Esophagus squamous epithelium (tissue), 5 donors: ENCODE measurements at regions not wholly inside any gene's neighbourhood (a gene's known extent, or its start where the extent isn't known, plus 50 kb on each side); places are given as distances from the start of the nearest gene placed in this dataset.

ENCODE experiments used
- DNase-seq: peaks from one replicate; lab custom pipeline; 2025; lab: John Stamatoyannopoulos, UW
- H3K27ac ChIP-seq, 4 donors: fragments of 200-600 bp; sonication (generic); one replicate each; pipeline ENCODE4 v1.5.1; 2016 to 2019; ENCODE audit warnings: mild to moderate bottlenecking in 1 of 4
- H3K27me3 ChIP-seq, 4 donors: fragments of 200-600 bp; sonication (generic); 1 replicate in 3 of 4; 2 replicates in 1 of 4; pipeline versions ENCODE4 v1.5.1 to v1.6.0; 2017 to 2021; ENCODE audit warnings: antibody characterized with exemption in 1 of 4
- H3K36me3 ChIP-seq, 3 donors: fragments of 200-600 bp; sonication (generic); one replicate each; pipeline ENCODE4 v1.5.1; 2016 to 2019
- H3K4me1 ChIP-seq, 3 donors: fragments of 200-600 bp; sonication (generic); one replicate each; pipeline ENCODE4 v1.5.1; 2017 to 2019
- H3K4me3 ChIP-seq, 4 donors: fragments of 200-600 bp; sonication (generic); 1 replicate in 3 of 4; 2 replicates in 1 of 4; pipeline ENCODE4 v1.5.1; 2016 to 2019; ENCODE audit warnings: mild to moderate bottlenecking in 2 of 4, moderate library complexity in 1 of 4
- H3K9me3 ChIP-seq, 3 donors: fragments of 200-600 bp; sonication (generic); one replicate each; pipeline ENCODE4 v1.5.1; 2016 to 2019
- POLR2A ChIP-seq, 4 donors: fragments of 450-650 bp; IDR thresholded peaks; one replicate each; pipeline ENCODE4 v1.6.1; 2017; ENCODE audit warnings: antibody characterized with exemption in 4 of 4, mild to moderate bottlenecking in 4 of 4, moderate library complexity in 3 of 4
- WGBS, 2 donors: methylation state at CpG; one replicate each; pipeline ENCODE4 v1.1.5; 2018; 5-methylcytosine and 5-hydroxymethylcytosine counted together
- intact Hi-C: fragments of 100-400 bp; cut with DNase I; formaldehyde crosslinking; loops from one replicate; pipeline ENCODE4 v1.15.0; 2022
- TF ChIP-seq, protein P1 (sequence below), 6 experiments: fragments of 450-650 bp in 4 of 6; fragments of 200-600 bp in 2 of 6; sonication (generic) in 2 of 6; IDR thresholded peaks; one replicate each; pipeline ENCODE4 v1.5.1; 2016 to 2019; ENCODE audit warnings: antibody characterized with exemption in 6 of 6, mild to moderate bottlenecking in 4 of 6, moderate library complexity in 4 of 6
- donor health status: DM: yes; HTN: yes; CAD: no.

DNA sequence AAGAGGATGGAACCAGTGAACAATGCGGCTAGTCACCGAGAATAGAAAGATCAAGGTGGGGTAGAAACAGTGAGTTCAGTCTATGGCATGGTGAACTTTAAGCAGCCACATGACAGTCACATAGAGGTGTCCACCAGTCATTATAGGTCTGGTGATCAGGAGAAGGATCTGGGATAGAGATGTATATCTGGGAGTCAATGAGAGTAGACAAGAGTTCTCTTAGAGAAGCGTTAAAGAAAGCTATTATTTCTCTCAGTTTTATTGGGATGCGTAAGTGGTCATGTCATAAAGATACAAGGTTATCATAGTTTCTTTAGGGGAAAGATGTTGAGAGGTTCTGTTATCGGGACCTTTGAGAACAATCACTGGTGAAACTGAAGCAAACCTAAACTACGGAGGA, 136.1 kb upstream of the SLC38A2 start:
- no peaks in the 10 kb centered on the region for H3K27me3 ChIP-seq
- intact Hi-C loops: no loop called here
- no peak overlapping the region for H3K27ac ChIP-seq
- no peak overlapping the region for H3K4me3 ChIP-seq
- TF ChIP-seq POLR2A (IDR thresholded peaks at IDR 0.05): no peak
- TF ChIP-seq, protein P1, sequence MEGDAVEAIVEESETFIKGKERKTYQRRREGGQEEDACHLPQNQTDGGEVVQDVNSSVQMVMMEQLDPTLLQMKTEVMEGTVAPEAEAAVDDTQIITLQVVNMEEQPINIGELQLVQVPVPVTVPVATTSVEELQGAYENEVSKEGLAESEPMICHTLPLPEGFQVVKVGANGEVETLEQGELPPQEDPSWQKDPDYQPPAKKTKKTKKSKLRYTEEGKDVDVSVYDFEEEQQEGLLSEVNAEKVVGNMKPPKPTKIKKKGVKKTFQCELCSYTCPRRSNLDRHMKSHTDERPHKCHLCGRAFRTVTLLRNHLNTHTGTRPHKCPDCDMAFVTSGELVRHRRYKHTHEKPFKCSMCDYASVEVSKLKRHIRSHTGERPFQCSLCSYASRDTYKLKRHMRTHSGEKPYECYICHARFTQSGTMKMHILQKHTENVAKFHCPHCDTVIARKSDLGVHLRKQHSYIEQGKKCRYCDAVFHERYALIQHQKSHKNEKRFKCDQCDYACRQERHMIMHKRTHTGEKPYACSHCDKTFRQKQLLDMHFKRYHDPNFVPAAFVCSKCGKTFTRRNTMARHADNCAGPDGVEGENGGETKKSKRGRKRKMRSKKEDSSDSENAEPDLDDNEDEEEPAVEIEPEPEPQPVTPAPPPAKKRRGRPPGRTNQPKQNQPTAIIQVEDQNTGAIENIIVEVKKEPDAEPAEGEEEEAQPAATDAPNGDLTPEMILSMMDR (IDR thresholded peaks at IDR 0.05): no peak
- H3K9me3 ChIP-seq: peaks cover 0 to 25% (median 4%) of the 10 kb centered on the region in 3 donors
- no peaks in the 10 kb centered on the region for H3K4me1 ChIP-seq
- no peaks in the 10 kb centered on the region for H3K36me3 ChIP-seq
- whole genome bisulfite sequencing, 2 donors: 92 to 98% methylated on average over 6 of the region's 6 CpGs
- no peak for DNase-seq

DNA sequence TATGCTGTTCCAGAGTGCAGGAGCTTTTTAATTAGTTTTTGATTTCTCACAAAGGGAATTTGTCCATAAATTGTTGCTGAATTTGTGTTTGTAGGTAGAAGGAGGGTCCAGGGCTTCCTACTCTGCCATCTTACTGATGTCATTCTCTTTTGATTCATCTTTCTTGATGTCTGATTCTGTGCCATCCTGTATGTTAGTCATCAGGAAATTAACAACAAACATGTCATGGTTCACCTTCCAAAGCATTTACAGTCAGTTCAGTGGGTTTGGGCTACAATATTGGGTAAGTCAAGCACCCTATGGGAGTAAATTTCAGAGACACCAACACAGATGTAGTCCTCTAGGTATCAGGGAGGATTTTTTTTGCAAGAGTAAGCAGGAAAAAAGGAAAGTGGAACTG, 135.2 kb upstream of the SLC38A2 start:
- no peaks in the 10 kb centered on the region for H3K4me1 ChIP-seq
- DNase-seq: no peak
- no peak for TF ChIP-seq POLR2A (IDR thresholded peaks at IDR 0.05)
- TF ChIP-seq, protein P1 (IDR thresholded peaks at IDR 0.05): no peak
- no peaks in the 10 kb centered on the region for H3K36me3 ChIP-seq
- H3K27me3 ChIP-seq: no peaks in the 10 kb centered on the region
- intact Hi-C loops: no loop called here
- peaks cover 0 to 25% (median 4%) of the 10 kb centered on the region in 3 donors for H3K9me3 ChIP-seq
- no peak overlapping the region for H3K27ac ChIP-seq
- no peak overlapping the region for H3K4me3 ChIP-seq

DNA sequence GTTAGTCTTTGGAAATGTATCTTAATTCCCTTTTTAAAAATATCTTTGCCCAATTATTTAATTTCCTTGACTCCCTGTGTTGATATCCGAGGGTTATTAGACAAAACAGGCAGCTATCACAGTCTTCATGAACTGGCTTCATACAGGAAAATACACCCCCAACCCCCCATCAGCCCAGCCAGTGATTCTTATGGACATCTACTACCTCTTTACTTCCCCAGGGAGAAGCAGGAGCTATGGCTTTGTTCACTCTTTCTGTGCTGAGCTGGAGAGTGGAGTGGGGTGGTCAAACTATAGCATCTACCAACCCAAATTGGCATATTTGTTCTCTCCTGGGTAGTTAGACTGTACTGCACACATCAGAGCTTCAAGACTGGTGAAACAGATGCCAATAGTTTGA, 134.4 kb upstream of the SLC38A2 start:
- intact Hi-C loops: no loop called here
- WGBS, 2 donors: 54 to 75% methylated on average over 1 of the region's 1 CpG
- no peak overlapping the region for H3K27ac ChIP-seq

DNA sequence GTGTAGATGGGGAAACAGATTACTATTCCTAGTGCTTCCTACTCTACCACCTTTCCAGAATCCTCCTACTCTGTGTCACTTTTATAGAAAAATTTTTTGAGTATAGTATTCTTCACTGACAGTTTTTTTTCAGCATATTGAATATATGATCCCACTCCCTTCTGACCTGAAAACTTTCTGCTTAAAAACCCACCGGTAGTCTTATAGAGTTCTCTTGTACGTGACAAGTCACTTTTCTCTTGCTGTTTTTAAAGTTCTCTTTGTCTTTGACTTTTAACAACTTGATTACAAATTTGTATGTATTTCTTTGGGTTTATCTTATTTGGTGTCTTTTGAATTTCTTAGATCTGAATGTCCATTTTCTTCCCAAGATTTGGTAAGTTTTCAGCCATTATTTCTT, 133.6 kb upstream of the SLC38A2 start:
- H3K4me3 ChIP-seq: no peak overlapping the region
- no peaks in the 10 kb centered on the region for H3K27me3 ChIP-seq
- peaks cover 0 to 22% (median 4%) of the 10 kb centered on the region in 3 donors for H3K9me3 ChIP-seq
- intact Hi-C loops: no loop called here
- 94 to 98% methylated on average over 2 of the region's 2 CpGs for WGBS, 2 donors
- H3K36me3 ChIP-seq: no peaks in the 10 kb centered on the region
- no peak for DNase-seq
- no peak for TF ChIP-seq POLR2A (IDR thresholded peaks at IDR 0.05)
- TF ChIP-seq, protein P1 (IDR thresholded peaks at IDR 0.05): no peak
- no peaks in the 10 kb centered on the region for H3K4me1 ChIP-seq
- no peak overlapping the region for H3K27ac ChIP-seq

More for the DNA sequence above, 134.4 kb upstream of the SLC38A2 start:
- no peaks in the 10 kb centered on the region for H3K4me1 ChIP-seq
- no peak for DNase-seq
- H3K36me3 ChIP-seq: no peaks in the 10 kb centered on the region
- peaks cover 0 to 25% (median 4%) of the 10 kb centered on the region in 3 donors for H3K9me3 ChIP-seq
- no peak overlapping the region for H3K4me3 ChIP-seq
- no peaks in the 10 kb centered on the region for H3K27me3 ChIP-seq
- TF ChIP-seq, protein P1 (IDR thresholded peaks at IDR 0.05): no peak
- TF ChIP-seq POLR2A (IDR thresholded peaks at IDR 0.05): no peak

DNA sequence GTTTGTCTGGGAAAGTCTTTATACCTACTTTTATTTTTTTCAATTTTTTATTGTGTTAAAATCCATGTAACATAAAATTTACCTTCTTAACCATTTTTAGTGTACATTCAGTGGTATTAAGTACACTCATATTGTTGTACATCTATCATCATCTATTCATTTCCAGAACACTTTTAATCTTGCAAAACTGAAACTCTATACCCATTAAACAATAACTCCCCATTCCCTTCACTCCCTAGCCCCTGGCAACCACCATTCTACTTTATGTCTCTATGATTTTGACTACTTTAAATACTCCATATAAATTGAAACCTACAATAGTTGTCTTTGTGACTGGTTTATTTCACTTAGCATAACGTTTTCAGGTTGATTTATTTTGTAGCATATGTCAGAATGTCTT, 131.9 kb upstream of the SLC38A2 start:
- 47 to 69% methylated on average over 1 of the region's 1 CpG for WGBS, 2 donors
- Histone ChIP-seq H3K4me3 (no peak overlapping the region), H3K27ac (no peak overlapping the region), H3K27me3 (no peaks in the 10 kb centered on the region), H3K4me1 (no peaks in the 10 kb centered on the region), H3K36me3 (no peaks in the 10 kb centered on the region), H3K9me3 (peaks cover 0 to 23% (median 9%) of the 10 kb centered on the region in 3 donors)
- no peak for DNase-seq
- TF ChIP-seq, protein P1 (IDR thresholded peaks at IDR 0.05): no peak
- no peak for TF ChIP-seq POLR2A (IDR thresholded peaks at IDR 0.05)
- intact Hi-C loops: no loop called here
